HEK293 (cell line): ENCODE measurements at regions not wholly inside any gene's neighbourhood (a gene's known extent, or its start where the extent isn't known, plus 50 kb on each side); places are given as distances from the start of the nearest gene placed in this dataset.

Experiments used
- CTCF ChIA-PET: fragments of 350-600 bp; formaldehyde crosslinking; extraction: SDS; loops from one replicate; lab custom pipeline; 2021; ENCODE audit warnings: antibody characterized with exemption; lab: Yijun Ruan, JAX
- POLR2A ChIA-PET: fragments of 300-600 bp; formaldehyde crosslinking; extraction: SDS; loops from one replicate; lab custom pipeline; 2020; ENCODE audit warnings: antibody characterized with exemption, inconsistent platforms; lab: Yijun Ruan, JAX
- H3K27ac ChIP-seq: fragments of 200-500 bp; sonication (Bioruptor generic); 2 replicates; pipeline ENCODE4 v1.5.1; 2014; ENCODE audit warnings: low read depth, low read length, control low read depth, inconsistent platforms; ENCODE audit errors: extremely low read depth
- H3K36me3 ChIP-seq, 2 experiments: fragments of 200-500 bp in 1 of 2; sonication (Bioruptor generic) in 1 of 2; 1 replicate in 1 of 2; 2 replicates in 1 of 2; pipeline ENCODE4 v1.5.1; 2014 to 2017; ENCODE audit warnings: inconsistent platforms in 2 of 2, low read length in 2 of 2; ENCODE audit not compliant: control insufficient read depth in 2 of 2, insufficient read depth in 1 of 2
- H3K4me1 ChIP-seq: fragments of 200-500 bp; sonication (Bioruptor generic); 2 replicates; pipeline ENCODE4 v1.5.1; 2014; ENCODE audit warnings: mild to moderate bottlenecking, low read length, inconsistent platforms; ENCODE audit not compliant: control insufficient read depth, insufficient read depth
- H3K4me3 ChIP-seq: 2 replicates; pipeline ENCODE4 v1.5.1; 2011; ENCODE audit warnings: low read depth, mild to moderate bottlenecking, control low read depth, low read length, moderate library complexity
- H3K9me3 ChIP-seq: fragments of 200-500 bp; sonication (Bioruptor generic); 2 replicates; pipeline ENCODE4 v1.5.1; 2014; ENCODE audit warnings: low read depth, low read length, inconsistent platforms; ENCODE audit not compliant: control insufficient read depth, insufficient read depth
- GLI2 ChIP-seq: fragments of 450-650 bp; formaldehyde crosslinking; IDR thresholded peaks from 2 replicates; pipeline ENCODE4; 2017; ENCODE audit warnings: missing biosample characterization, missing genetic modification characterization, low read depth, borderline replicate concordance
- KLF1 ChIP-seq: fragments of 450-650 bp; formaldehyde crosslinking; IDR thresholded peaks from 2 replicates; pipeline ENCODE4 v1.5.1; 2016; ENCODE audit warnings: missing biosample characterization, missing genetic modification characterization
- KLF8 ChIP-seq: fragments of 450-650 bp; formaldehyde crosslinking; IDR thresholded peaks from 2 replicates; pipeline ENCODE4 v1.5.1; 2016; ENCODE audit warnings: missing biosample characterization, missing genetic modification characterization
- SP2 ChIP-seq: fragments of 450-650 bp; formaldehyde crosslinking; IDR thresholded peaks from 2 replicates; pipeline ENCODE4 v1.5.1; 2016; ENCODE audit warnings: missing biosample characterization, missing genetic modification characterization
- ZBTB17 ChIP-seq: fragments of 450-650 bp; formaldehyde crosslinking; IDR thresholded peaks from 2 replicates; pipeline ENCODE4 v1.5.1; 2016; ENCODE audit warnings: missing biosample characterization, missing genetic modification characterization
- ZBTB7A ChIP-seq: fragments of 450-650 bp; formaldehyde crosslinking; IDR thresholded peaks from 2 replicates; pipeline ENCODE4 v1.5.1; 2016; ENCODE audit warnings: low read depth, missing biosample characterization, missing genetic modification characterization
- ZFHX2 ChIP-seq: fragments of 450-650 bp; formaldehyde crosslinking; conservative IDR thresholded peaks from 2 replicates; pipeline ENCODE4 v1.5.1; 2016; ENCODE audit warnings: missing biosample characterization, missing genetic modification characterization
- ZIC2 ChIP-seq: fragments of 450-650 bp; formaldehyde crosslinking; IDR thresholded peaks from 2 replicates; pipeline ENCODE4 v1.5.1; 2016; ENCODE audit warnings: missing biosample characterization, missing genetic modification characterization
- ZNF10 ChIP-seq: fragments of 450-650 bp; formaldehyde crosslinking; IDR thresholded peaks from 2 replicates; pipeline ENCODE4 v1.5.1; 2017; ENCODE audit warnings: missing biosample characterization, missing genetic modification characterization
- ZNF16 ChIP-seq: fragments of 450-650 bp; formaldehyde crosslinking; IDR thresholded peaks from 2 replicates; pipeline ENCODE4 v1.5.1; 2016; ENCODE audit warnings: low read depth, missing biosample characterization, missing genetic modification characterization
- ZNF324 ChIP-seq: fragments of 450-650 bp; formaldehyde crosslinking; IDR thresholded peaks from 2 replicates; pipeline ENCODE4 v1.5.1; 2016; ENCODE audit warnings: missing biosample characterization, missing genetic modification characterization
- ZNF354C ChIP-seq: fragments of 450-650 bp; formaldehyde crosslinking; IDR thresholded peaks from 2 replicates; pipeline ENCODE4 v1.5.1; 2016; ENCODE audit warnings: missing biosample characterization, missing genetic modification characterization, low read depth, borderline replicate concordance
- ZNF433 ChIP-seq: fragments of 450-650 bp; formaldehyde crosslinking; IDR thresholded peaks from 2 replicates; pipeline ENCODE4 v1.5.1; 2016; ENCODE audit warnings: missing biosample characterization, missing genetic modification characterization, low read depth
- ZNF548 ChIP-seq: fragments of 450-650 bp; formaldehyde crosslinking; IDR thresholded peaks from 2 replicates; pipeline ENCODE4 v1.5.1; 2016; ENCODE audit warnings: missing biosample characterization, missing genetic modification characterization
- ZNF596 ChIP-seq: fragments of 450-650 bp; IDR thresholded peaks from 2 replicates; pipeline ENCODE4 v1.5.0; 2018; ENCODE audit warnings: missing biosample characterization, mild to moderate bottlenecking, missing genetic modification characterization, moderate library complexity
- ZNF624 ChIP-seq: fragments of 450-650 bp; formaldehyde crosslinking; IDR thresholded peaks from 2 replicates; pipeline ENCODE4 v1.5.1; 2017; ENCODE audit warnings: missing biosample characterization, missing genetic modification characterization
- ZNF843 ChIP-seq: fragments of 450-650 bp; formaldehyde crosslinking; IDR thresholded peaks from 2 replicates; pipeline ENCODE4 v1.5.1; 2016; ENCODE audit warnings: missing biosample characterization, missing genetic modification characterization
- TF ChIP-seq, protein P1 (sequence below): fragments of 450-650 bp; formaldehyde crosslinking; IDR thresholded peaks from 2 replicates; pipeline ENCODE4 v1.5.1; 2016; ENCODE audit warnings: missing biosample characterization, missing genetic modification characterization, low read depth
- TF ChIP-seq, protein P2 (sequence below): fragments of 450-650 bp; formaldehyde crosslinking; optimal IDR thresholded peaks from 2 replicates; pipeline ENCODE3; 2016; ENCODE audit warnings: missing biosample characterization, mild to moderate bottlenecking, missing genetic modification characterization
- TF ChIP-seq, protein P3 (sequence below): fragments of 450-650 bp; formaldehyde crosslinking; IDR thresholded peaks from 2 replicates; pipeline ENCODE4 v1.5.1; 2016; ENCODE audit warnings: missing biosample characterization, missing genetic modification characterization
- TF ChIP-seq, protein P4 (sequence below): fragments of 450-650 bp; formaldehyde crosslinking; IDR thresholded peaks from 2 replicates; pipeline ENCODE4 v1.5.1; 2017; ENCODE audit warnings: missing biosample characterization, missing genetic modification characterization
- TF ChIP-seq, protein P5 (sequence below): fragments of 450-650 bp; formaldehyde crosslinking; IDR thresholded peaks from 2 replicates; pipeline ENCODE4 v1.5.1; 2016; ENCODE audit warnings: missing biosample characterization, missing genetic modification characterization

DNA sequence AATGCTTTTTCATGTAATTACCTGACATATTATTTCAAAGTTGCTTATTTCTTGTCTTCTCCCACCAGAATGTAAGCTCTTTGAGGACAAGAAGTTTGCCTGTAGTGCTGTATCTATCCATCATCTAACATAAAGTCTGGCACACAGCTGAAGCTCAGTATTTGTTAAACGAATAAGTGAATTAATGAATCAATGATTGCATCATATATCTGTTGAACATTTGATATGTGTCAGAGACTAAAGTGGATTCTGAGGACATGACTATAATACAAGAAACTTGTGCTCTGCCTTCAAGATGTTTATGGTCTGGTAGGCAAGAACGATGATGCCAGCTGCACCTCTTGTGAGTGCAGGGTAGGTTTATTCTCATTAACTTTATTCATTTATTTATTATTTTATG, 115.4 kb upstream of the SCAF11 start (continued):
- TF ChIP-seq, protein P1, sequence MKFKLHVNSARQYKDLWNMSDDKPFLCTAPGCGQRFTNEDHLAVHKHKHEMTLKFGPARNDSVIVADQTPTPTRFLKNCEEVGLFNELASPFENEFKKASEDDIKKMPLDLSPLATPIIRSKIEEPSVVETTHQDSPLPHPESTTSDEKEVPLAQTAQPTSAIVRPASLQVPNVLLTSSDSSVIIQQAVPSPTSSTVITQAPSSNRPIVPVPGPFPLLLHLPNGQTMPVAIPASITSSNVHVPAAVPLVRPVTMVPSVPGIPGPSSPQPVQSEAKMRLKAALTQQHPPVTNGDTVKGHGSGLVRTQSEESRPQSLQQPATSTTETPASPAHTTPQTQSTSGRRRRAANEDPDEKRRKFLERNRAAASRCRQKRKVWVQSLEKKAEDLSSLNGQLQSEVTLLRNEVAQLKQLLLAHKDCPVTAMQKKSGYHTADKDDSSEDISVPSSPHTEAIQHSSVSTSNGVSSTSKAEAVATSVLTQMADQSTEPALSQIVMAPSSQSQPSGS: no peak
- TF ChIP-seq, protein P2, sequence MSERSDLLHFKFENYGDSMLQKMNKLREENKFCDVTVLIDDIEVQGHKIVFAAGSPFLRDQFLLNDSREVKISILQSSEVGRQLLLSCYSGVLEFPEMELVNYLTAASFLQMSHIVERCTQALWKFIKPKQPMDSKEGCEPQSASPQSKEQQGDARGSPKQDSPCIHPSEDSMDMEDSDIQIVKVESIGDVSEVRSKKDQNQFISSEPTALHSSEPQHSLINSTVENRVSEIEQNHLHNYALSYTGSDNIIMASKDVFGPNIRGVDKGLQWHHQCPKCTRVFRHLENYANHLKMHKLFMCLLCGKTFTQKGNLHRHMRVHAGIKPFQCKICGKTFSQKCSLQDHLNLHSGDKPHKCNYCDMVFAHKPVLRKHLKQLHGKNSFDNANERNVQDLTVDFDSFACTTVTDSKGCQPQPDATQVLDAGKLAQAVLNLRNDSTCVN (tag by site-specific recombination): no peak
- no peak for TF ChIP-seq ZIC2 (tag by site-specific recombination)
- no peak for TF ChIP-seq ZNF10 (tag by site-specific recombination)
- no peak for TF ChIP-seq ZNF548 (tag by site-specific recombination)
- TF ChIP-seq, all 188 proteins: peak for 0

DNA sequence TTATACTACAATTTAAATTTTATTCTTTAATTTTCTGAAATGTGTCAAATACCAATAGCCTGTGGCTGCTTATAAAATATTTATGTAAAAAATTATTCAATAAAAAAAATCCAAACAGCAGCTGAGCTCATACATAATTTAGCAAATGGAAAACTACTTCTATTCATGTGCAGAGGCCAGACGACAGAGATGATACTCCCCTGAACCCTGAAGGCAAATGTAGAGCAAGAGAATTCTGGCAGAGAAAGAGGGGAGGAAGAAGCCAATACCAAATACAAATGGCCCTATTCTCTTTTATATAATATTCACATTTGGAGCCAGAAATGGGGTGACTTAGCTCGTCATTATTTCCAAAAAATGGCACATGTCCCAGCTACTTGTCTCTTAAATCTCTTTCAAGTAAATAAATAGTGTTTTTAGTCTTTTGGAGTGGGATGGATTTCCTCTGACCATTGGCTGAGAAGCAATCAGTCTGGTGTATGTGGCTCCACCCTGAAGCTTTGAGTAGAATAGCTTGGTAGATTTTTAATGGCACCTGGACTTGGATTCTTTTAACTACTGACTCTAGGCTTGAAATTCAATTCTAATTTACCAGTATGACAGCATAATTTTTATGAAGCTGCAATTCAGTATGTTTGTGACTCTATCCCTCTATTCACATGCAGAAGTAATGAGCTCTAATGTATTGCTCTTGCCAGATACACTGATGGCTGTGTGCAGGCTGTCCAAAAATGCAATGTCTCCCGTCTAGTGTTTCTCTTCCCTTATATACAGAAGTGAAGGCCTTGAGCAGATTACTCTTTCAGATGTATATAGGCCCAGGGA, 113.4 kb upstream of the SCAF11 start:
- Histone ChIP-seq H3K4me1 (no peaks in the 10 kb centered on the region), H3K36me3 (no peaks in the 10 kb centered on the region), H3K27ac (no peak overlapping the region), H3K4me3 (no peak overlapping the region), H3K9me3 (no peaks in the 10 kb centered on the region)
- ChIA-PET CTCF (interaction anchor here (1.5 kb wide), 1 partner anchor 31 kb away, joined by 4 read pairs; no protein-coding TSS in a partner anchor), POLR2A (no interaction called here)
- TF ChIP-seq GLI2 (no peak), ZNF324 (tag by site-specific recombination) (no peak), ZBTB7A (tag by site-specific recombination) (no peak), ZBTB17 (tag by site-specific recombination) (no peak)
- TF ChIP-seq, protein P3, sequence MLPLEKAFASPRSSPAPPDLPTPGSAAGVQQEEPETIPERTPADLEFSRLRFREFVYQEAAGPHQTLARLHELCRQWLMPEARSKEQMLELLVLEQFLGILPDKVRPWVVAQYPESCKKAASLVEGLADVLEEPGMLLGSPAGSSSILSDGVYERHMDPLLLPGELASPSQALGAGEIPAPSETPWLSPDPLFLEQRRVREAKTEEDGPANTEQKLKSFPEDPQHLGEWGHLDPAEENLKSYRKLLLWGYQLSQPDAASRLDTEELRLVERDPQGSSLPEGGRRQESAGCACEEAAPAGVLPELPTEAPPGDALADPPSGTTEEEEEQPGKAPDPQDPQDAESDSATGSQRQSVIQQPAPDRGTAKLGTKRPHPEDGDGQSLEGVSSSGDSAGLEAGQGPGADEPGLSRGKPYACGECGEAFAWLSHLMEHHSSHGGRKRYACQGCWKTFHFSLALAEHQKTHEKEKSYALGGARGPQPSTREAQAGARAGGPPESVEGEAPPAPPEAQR (tag by site-specific recombination): no peak

- Histone ChIP-seq H3K27ac (no peak overlapping the region), H3K36me3 (no peaks in the 10 kb centered on the region), H3K4me3 (no peak overlapping the region), H3K4me1 (no peaks in the 10 kb centered on the region), H3K9me3 (no peaks in the 10 kb centered on the region)
- ChIA-PET POLR2A (no interaction called here), CTCF (no interaction called here)
- TF ChIP-seq ZNF843 (no peak), ZNF433 (tag by site-specific recombination) (no peak), ZNF596 (tag by site-specific recombination) (no peak)
These were observed 111.1 kb upstream of the SCAF11 start for GRCh38 chr12:46101485-46101869.

DNA sequence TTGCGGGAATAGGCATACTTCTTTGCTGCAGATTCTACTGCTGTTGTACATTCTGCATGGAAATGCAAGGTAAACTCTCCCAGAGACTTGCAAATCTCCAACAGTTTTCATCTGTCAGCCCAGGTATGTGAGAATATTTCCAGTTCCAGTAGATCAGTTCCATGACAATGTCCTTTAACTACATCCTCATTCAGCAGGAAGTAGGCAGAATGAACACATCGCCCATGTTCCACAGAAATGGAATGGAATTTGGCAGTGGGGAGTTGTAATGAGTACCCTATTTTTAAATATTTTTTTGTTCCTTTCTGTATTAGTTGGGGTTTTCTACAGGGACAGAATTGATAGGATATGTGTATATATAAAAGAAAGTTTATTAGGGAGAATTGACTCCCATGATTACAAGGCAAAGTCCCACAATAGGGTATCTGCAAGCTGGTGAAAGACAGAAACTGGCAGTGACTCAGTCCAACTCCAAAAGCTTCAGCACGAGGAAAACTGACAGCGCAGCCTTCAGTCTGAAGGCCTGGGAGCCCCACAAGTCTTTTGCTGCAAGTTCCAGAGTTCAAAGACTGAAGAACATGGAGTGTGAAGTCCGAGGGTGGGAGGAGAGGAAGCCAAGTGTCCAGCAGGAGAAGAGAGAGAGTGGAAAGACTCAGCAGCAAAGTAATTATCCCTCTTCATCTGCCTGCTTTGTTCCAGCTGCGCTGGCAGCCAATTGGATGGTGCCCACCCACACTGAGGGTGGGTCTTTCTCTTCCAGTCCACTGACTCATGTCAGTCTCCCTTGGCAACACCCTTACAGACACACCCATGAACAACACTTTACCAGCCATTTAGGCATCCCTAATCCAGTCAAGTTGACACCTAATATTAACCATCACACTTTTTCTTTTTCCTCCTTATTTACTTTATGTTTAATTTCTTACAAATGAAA, 110.4 kb upstream of the SCAF11 start:
- TF ChIP-seq, protein P4, sequence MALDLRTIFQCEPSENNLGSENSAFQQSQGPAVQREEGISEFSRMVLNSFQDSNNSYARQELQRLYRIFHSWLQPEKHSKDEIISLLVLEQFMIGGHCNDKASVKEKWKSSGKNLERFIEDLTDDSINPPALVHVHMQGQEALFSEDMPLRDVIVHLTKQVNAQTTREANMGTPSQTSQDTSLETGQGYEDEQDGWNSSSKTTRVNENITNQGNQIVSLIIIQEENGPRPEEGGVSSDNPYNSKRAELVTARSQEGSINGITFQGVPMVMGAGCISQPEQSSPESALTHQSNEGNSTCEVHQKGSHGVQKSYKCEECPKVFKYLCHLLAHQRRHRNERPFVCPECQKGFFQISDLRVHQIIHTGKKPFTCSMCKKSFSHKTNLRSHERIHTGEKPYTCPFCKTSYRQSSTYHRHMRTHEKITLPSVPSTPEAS (tag by site-specific recombination): no peak
- TF ChIP-seq KLF1 (tag by site-specific recombination) (peak; percentile 73), ZNF16 (tag by site-specific recombination) (no peak), ZNF624 (tag by site-specific recombination) (no peak), SP2 (tag by site-specific recombination) (peak; percentile 26; the same call in 1 of the 2 replicates), ZFHX2 (tag by site-specific recombination) (peak; percentile 47; the same call in 1 of the 2 replicates), KLF8 (no peak), ZNF354C (tag by site-specific recombination) (no peak)
- TF ChIP-seq, protein P5, sequence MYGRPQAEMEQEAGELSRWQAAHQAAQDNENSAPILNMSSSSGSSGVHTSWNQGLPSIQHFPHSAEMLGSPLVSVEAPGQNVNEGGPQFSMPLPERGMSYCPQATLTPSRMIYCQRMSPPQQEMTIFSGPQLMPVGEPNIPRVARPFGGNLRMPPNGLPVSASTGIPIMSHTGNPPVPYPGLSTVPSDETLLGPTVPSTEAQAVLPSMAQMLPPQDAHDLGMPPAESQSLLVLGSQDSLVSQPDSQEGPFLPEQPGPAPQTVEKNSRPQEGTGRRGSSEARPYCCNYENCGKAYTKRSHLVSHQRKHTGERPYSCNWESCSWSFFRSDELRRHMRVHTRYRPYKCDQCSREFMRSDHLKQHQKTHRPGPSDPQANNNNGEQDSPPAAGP (tag by site-specific recombination): peak; percentile 55
- ChIA-PET CTCF (no interaction called here), POLR2A (no interaction called here)
- Histone ChIP-seq H3K36me3 (no peaks in the 10 kb centered on the region), H3K27ac (no peak overlapping the region), H3K4me3 (no peak overlapping the region), H3K4me1 (no peaks in the 10 kb centered on the region), H3K9me3 (no peaks in the 10 kb centered on the region)
